DND-41 (cell line): ENCODE measurements at regions not wholly inside any gene's neighbourhood (a gene's known extent, or its start where the extent isn't known, plus 50 kb on each side); places are given as distances from the start of the nearest gene placed in this dataset.

Experiments used
- ATAC-seq: fragments of 200-7000 bp; cut with Tn5 transposase; 3 replicates; pipeline ENCODE4 v1.9.1; 2021; ENCODE audit warnings: low read depth; ENCODE audit not compliant: insufficient read depth
- DNase-seq: peaks from one replicate; pipeline ENCODE4 v3.0.0-alpha.2; 2020
- H2AFZ ChIP-seq: 2 replicates; pipeline ENCODE4 v1.6.0; 2012; ENCODE audit warnings: low read depth, low read length
- H3K27ac ChIP-seq: 2 replicates; pipeline ENCODE4 v1.5.1; 2012; ENCODE audit warnings: low read length, inconsistent platforms
- H3K27me3 ChIP-seq: fragments of 200-600 bp; sonication (generic); 2 replicates; pipeline ENCODE4 v1.6.0; 2012; ENCODE audit warnings: low read length, mild to moderate bottlenecking, inconsistent platforms; ENCODE audit not compliant: insufficient read depth, poor library complexity
- H3K36me3 ChIP-seq: 2 replicates; pipeline ENCODE4 v1.5.1; 2012; ENCODE audit warnings: low read length, inconsistent platforms; ENCODE audit not compliant: insufficient read depth
- H3K4me1 ChIP-seq: 2 replicates; pipeline ENCODE4 v1.5.1; 2012; ENCODE audit warnings: mild to moderate bottlenecking, low read length; ENCODE audit not compliant: insufficient read depth
- H3K4me2 ChIP-seq: 2 replicates; pipeline ENCODE4 v1.6.0; 2012; ENCODE audit warnings: mild to moderate bottlenecking, moderate library complexity, low read length, inconsistent platforms; ENCODE audit not compliant: insufficient read depth
- H3K4me3 ChIP-seq, 2 experiments: fragments of 200-600 bp in 1 of 2; shearing (Covaris generic) in 1 of 2; 2 replicates each; pipeline ENCODE4 v1.5.1; 2012 to 2016; ENCODE audit warnings: inconsistent platforms in 2 of 2, low read length in 2 of 2, mild to moderate bottlenecking in 2 of 2, low read depth in 1 of 2, moderate library complexity in 1 of 2
- H3K79me2 ChIP-seq: 2 replicates; pipeline ENCODE4 v1.6.0; 2012; ENCODE audit warnings: low read length, inconsistent platforms; ENCODE audit not compliant: insufficient read depth
- H3K9ac ChIP-seq: 2 replicates; pipeline ENCODE4 v1.6.0; 2012; ENCODE audit warnings: low read depth, mild to moderate bottlenecking, inconsistent platforms, low read length, moderate library complexity
- H3K9me3 ChIP-seq: 2 replicates; pipeline ENCODE4 v1.5.1; 2012; ENCODE audit warnings: low read length, moderate library complexity, mild to moderate bottlenecking, inconsistent platforms; ENCODE audit not compliant: insufficient read depth, severe bottlenecking
- H4K20me1 ChIP-seq: 2 replicates; pipeline ENCODE4 v1.6.0; 2012; ENCODE audit warnings: low read length; ENCODE audit not compliant: insufficient read depth
- EZH2 ChIP-seq: IDR thresholded peaks from 3 replicates; pipeline ENCODE4 v1.6.1; 2012; ENCODE audit warnings: borderline replicate concordance, low read depth, mild to moderate bottlenecking, moderate library complexity, low read length, inconsistent platforms; ENCODE audit not compliant: severe bottlenecking
- TF ChIP-seq, protein P1 (sequence below): IDR thresholded peaks from 2 replicates; pipeline ENCODE4 v1.5.1; 2012; ENCODE audit warnings: borderline replicate concordance, low read length, moderate library complexity, mild to moderate bottlenecking; ENCODE audit not compliant: poor library complexity, severe bottlenecking; ENCODE audit errors: extremely low read depth

DNA sequence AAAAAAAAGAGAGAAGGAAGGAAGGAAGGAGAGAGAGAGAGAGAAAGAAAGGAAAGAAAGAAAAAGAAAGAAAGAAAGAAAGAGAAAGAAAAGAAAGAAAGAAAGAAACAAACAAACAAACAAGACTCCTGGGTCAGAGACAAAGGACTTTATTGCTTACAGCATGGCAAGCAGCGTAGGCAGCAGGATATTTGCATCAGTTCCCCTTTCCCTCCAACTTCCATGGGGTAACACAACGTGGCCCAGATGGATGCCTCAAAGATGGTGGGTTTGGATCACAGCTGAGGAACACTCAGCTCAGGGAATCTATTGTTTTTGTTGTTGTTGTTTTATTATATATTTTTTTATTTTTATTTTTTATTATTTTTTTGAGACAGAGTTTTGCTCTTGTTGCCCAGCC is 128.5 kb upstream of the VKORC1L1 start:
- Histone ChIP-seq H4K20me1 (no peaks in the 10 kb centered on the region), H3K79me2 (peaks cover 23% of the 10 kb centered on the region), H3K27ac (no peak overlapping the region), H3K4me2 (no peak overlapping the region), H3K36me3 (peaks cover 12% of the 10 kb centered on the region), H3K4me1 (peaks cover 4% of the 10 kb centered on the region), H3K9me3 (no peaks in the 10 kb centered on the region), H3K27me3 (no peaks in the 10 kb centered on the region), H3K4me3 (no peak overlapping the region), H2AFZ (no peak overlapping the region), H3K9ac (no peak overlapping the region)
- no peak for TF ChIP-seq EZH2
- TF ChIP-seq, protein P1, sequence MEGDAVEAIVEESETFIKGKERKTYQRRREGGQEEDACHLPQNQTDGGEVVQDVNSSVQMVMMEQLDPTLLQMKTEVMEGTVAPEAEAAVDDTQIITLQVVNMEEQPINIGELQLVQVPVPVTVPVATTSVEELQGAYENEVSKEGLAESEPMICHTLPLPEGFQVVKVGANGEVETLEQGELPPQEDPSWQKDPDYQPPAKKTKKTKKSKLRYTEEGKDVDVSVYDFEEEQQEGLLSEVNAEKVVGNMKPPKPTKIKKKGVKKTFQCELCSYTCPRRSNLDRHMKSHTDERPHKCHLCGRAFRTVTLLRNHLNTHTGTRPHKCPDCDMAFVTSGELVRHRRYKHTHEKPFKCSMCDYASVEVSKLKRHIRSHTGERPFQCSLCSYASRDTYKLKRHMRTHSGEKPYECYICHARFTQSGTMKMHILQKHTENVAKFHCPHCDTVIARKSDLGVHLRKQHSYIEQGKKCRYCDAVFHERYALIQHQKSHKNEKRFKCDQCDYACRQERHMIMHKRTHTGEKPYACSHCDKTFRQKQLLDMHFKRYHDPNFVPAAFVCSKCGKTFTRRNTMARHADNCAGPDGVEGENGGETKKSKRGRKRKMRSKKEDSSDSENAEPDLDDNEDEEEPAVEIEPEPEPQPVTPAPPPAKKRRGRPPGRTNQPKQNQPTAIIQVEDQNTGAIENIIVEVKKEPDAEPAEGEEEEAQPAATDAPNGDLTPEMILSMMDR, result no peak
- no peak for DNase-seq
- no peak for ATAC-seq

DNA sequence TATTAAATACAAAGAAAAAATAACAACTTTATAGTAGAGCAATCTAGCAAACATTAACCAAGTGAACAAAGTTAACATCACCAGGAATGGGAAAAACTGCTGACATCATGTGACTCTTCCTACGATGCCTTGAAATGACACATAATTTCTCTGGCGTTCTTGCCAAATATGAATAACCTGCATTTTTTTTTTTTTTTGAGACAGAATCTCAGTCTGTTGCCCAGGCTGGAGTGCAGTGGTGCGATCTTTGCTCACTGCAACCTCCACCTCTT is 126.5 kb upstream of the VKORC1L1 start:
- H3K9ac ChIP-seq, result no peak overlapping the region
- DNase-seq (no peak), ATAC-seq (no peak)
- no peak overlapping the region for H2AFZ ChIP-seq
- no peak overlapping the region for H3K4me3 ChIP-seq
- H3K79me2 ChIP-seq, result peaks cover 41% of the 10 kb centered on the region
- H3K27ac ChIP-seq, result no peak overlapping the region
- H3K4me2 ChIP-seq, result no peak overlapping the region
- peaks cover 13% of the 10 kb centered on the region for H3K4me1 ChIP-seq
- no peaks in the 10 kb centered on the region for H3K27me3 ChIP-seq
- no peak for TF ChIP-seq EZH2
- TF ChIP-seq, protein P1, result no peak
- H4K20me1 ChIP-seq, result no peaks in the 10 kb centered on the region
- H3K36me3 ChIP-seq, result no peaks in the 10 kb centered on the region; the same call in 1 of the 2 replicates
- no peaks in the 10 kb centered on the region for H3K9me3 ChIP-seq

DNA sequence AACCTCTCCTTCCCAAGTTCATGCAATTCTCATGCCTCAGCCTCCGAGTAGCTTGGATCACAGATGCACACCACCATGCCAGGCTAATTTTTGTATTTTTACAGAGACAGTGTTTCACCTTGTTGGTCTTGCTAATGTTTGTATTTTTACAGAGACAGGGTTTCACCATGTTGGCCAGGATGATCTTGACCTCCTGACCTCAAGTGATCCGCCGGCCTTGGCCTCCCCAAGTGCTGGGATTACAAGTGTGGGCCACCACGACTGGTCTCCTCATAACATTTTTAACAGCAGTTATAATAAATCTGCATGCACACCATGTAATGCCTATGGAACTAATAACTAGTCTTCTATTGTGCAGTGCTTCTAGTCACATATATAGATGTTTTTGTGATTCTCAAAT is 123.8 kb upstream of the VKORC1L1 start:
- Histone ChIP-seq H3K4me2 (peak overlapping the region; percentile 70), H3K9me3 (no peaks in the 10 kb centered on the region), H4K20me1 (peaks cover 15% of the 10 kb centered on the region; the same call in 1 of the 2 replicates), H3K27ac (no peak overlapping the region), H3K4me3 (no peak overlapping the region), H3K79me2 (peaks cover 62% of the 10 kb centered on the region), H3K4me1 (peaks cover 26% of the 10 kb centered on the region), H3K36me3 (peaks cover 17% of the 10 kb centered on the region), H3K27me3 (no peaks in the 10 kb centered on the region), H3K9ac (no peak overlapping the region), H2AFZ (no peak overlapping the region)
- ATAC-seq (no peak), DNase-seq (no peak)
- TF ChIP-seq, protein P1, result no peak
- TF ChIP-seq EZH2, result no peak

DNA sequence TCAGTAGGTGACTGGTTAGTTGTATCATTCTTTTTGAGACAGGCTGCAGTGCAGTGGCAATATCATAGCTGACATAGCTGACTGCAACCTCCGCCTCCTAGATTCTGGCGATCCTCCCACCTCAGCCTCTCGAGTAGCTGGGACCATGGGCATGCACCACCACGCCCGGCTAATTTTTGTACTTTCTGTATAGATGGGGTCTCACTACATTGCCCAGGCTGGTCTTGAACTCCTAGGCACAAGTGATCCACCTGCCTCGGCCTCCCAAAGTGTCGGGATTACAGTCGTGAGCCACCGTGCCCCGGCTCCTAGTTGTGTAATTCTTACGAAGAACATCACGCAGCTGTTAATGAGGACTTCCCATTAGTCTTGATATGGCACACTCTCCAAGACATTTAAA is 123.4 kb upstream of the VKORC1L1 start:
- Histone ChIP-seq H3K4me2 (peak overlapping the region; percentile 70), H3K9me3 (no peaks in the 10 kb centered on the region), H3K36me3 (peaks cover 20% of the 10 kb centered on the region), H4K20me1 (peaks cover 16% of the 10 kb centered on the region; the same call in 1 of the 2 replicates), H3K4me3 (peak overlapping the region; percentile 87 to 93; a peak in 1 of 4 replicates), H3K79me2 (peaks cover 63% of the 10 kb centered on the region), H3K27ac (peak overlapping the region; percentile 85; the same call in 1 of the 2 replicates), H2AFZ (no peak overlapping the region), H3K9ac (peak overlapping the region; percentile 90), H3K4me1 (peaks cover 28% of the 10 kb centered on the region), H3K27me3 (no peaks in the 10 kb centered on the region)
- no peak for DNase-seq
- TF ChIP-seq EZH2, result no peak
- TF ChIP-seq, protein P1, result no peak
- ATAC-seq, result no peak
